Bronchial epithelial cell (primary cell): ENCODE measurements at regions not wholly inside any gene's neighbourhood (a gene's known extent, or its start where the extent isn't known, plus 50 kb on each side); places are given as distances from the start of the nearest gene placed in this dataset.
A peak's percentile ranks its signal among the peaks of the same experiment; 100 is the strongest.
"Not testable (repeated sequence)": the region's sequence is repeated elsewhere in the genome, so short reads cannot be mapped to it uniquely, and the experiment has no call there.

Experiments used
- DNase-seq: peaks from one replicate; pipeline ENCODE4 v3.0.0-alpha.2; 2010; ENCODE audit warnings: low read depth
- FAIRE-seq: peaks from 2 replicates; lab custom pipeline; 2011; peaks lifted over from hg19 to GRCh38; lab: Jason Lieb, UNC
- H3K27me3 ChIP-seq: 2 replicates; pipeline ENCODE4 v1.5.1; 2011; ENCODE audit warnings: low read length; ENCODE audit not compliant: control insufficient read depth, insufficient read depth
- H3K36me3 ChIP-seq: 2 replicates; pipeline ENCODE4 v1.5.1; 2011; ENCODE audit warnings: low read length; ENCODE audit not compliant: control insufficient read depth, insufficient read depth
- H3K4me3 ChIP-seq: 2 replicates; pipeline ENCODE4 v1.5.1; 2011; ENCODE audit warnings: mild to moderate bottlenecking, low read depth, low read length, control low read depth
- TF ChIP-seq, protein P1 (sequence below): IDR thresholded peaks from 2 replicates; pipeline ENCODE4 v1.5.1; 2011; ENCODE audit warnings: mild to moderate bottlenecking, moderate library complexity, low read length, control low read depth, inconsistent platforms; ENCODE audit not compliant: insufficient read depth, severe bottlenecking

DNA sequence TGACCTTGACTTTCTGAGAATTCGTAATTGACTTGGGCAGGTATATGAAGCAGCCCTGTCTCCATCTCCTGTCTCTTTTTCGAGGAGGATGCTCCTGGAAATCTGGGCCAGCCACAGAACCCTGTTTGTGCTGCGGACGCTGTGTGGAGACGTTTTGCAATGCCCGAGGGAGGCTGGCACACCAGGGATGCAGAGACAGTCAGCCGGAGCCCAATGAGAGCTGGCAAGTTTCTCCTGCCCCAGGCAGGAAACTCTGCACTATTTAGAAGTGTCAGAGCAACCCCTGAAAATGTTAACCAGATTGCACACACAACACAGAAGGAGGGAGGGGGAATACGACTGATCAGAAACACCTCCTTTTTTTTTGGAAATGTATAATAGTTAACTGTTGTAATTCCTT, 103.2 kb upstream of the DYRK2 start:
- no peak for DNase-seq
- TF ChIP-seq, protein P1, sequence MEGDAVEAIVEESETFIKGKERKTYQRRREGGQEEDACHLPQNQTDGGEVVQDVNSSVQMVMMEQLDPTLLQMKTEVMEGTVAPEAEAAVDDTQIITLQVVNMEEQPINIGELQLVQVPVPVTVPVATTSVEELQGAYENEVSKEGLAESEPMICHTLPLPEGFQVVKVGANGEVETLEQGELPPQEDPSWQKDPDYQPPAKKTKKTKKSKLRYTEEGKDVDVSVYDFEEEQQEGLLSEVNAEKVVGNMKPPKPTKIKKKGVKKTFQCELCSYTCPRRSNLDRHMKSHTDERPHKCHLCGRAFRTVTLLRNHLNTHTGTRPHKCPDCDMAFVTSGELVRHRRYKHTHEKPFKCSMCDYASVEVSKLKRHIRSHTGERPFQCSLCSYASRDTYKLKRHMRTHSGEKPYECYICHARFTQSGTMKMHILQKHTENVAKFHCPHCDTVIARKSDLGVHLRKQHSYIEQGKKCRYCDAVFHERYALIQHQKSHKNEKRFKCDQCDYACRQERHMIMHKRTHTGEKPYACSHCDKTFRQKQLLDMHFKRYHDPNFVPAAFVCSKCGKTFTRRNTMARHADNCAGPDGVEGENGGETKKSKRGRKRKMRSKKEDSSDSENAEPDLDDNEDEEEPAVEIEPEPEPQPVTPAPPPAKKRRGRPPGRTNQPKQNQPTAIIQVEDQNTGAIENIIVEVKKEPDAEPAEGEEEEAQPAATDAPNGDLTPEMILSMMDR: no peak
- Histone ChIP-seq H3K36me3 (no peaks in the 10 kb centered on the region), H3K27me3 (peaks cover 1% of the 10 kb centered on the region), H3K4me3 (no peak overlapping the region)
- FAIRE-seq: no peak

DNA sequence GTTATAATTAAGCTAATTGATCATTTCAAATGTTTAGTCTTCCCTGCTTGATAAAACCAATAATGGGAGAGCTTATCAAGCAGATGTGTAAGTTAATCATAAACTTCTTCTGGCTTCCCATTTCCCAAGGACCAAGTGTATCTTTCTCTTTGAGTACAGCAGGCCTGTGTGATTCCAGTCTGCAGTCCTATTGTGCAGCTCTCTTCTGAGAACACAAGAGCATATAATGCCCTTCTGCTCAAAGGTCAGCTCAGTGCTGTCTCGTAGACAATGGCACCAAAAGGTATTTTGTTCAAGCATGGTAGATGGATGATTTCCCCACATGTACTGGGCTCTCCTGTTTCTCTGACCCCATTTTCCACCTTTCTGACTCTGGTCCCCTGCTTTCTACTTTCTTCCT, 101.8 kb upstream of the DYRK2 start:
- DNase-seq: no peak
- no peak for FAIRE-seq
- no peak overlapping the region for H3K4me3 ChIP-seq
- TF ChIP-seq, protein P1: no peak
- H3K27me3 ChIP-seq: peaks cover 1% of the 10 kb centered on the region
- H3K36me3 ChIP-seq: no peaks in the 10 kb centered on the region

DNA sequence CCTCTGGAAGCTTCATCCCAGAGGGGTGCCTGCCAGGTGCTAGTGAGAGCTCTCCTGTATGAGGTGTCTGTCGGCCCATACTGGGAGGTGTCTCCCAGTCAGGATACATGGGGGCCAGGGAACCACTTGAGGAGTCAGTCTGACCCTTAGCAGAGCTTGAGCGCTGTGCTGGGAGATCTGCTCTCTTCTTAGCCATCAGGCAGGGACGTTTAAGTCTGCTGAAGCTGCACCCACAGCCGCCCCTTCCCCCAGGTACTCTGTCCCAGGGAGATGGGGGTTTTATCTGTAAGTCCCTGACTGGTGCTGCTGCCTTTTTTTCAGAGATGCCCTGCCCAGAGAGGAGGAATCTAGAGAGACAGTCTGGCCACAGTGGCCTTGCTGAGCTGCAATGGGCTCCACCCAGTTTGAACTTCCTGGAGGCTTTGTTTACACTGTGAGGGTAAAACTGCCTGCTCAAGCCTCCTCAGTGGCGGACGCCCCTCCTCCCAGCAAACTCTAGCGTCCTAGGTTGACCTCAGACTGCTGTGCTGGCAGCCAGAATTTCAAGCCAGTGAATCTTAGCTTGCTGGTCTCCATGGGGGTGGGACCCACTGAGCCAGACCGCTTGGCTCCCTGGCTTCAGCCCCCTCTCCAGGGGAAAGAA, 93.3 kb upstream of the DYRK2 start:
- not testable (repeated sequence) for FAIRE-seq

DNA sequence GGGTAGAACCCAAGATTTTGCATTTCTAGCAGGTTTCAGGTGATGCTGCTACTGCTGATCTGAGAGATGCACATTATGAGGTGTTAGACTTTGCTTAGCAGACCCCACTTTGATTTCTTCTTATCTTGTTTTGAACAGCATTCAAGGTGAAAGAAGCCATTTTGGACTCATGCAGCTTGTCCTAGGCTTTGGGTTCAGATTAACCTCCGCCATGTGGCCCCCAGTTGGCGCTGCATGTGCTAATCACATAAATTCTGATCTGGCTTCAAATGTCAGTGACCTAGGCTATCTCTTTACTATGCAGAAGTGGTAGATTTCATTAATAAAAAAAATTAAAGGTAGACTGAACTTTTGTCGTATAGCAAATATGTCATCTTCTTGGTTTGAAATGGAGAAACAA, 89.8 kb upstream of the DYRK2 start:
- TF ChIP-seq, protein P1: no peak
- Histone ChIP-seq H3K36me3 (no peaks in the 10 kb centered on the region), H3K27me3 (no peaks in the 10 kb centered on the region), H3K4me3 (no peak overlapping the region)
- DNase-seq (no peak), FAIRE-seq (no peak)

More for the DNA sequence above, 93.3 kb upstream of the DYRK2 start:
- H3K36me3 ChIP-seq, H3K4me3 ChIP-seq, H3K27me3 ChIP-seq: not testable (repeated sequence)
- peak; percentile 29 for DNase-seq

DNA sequence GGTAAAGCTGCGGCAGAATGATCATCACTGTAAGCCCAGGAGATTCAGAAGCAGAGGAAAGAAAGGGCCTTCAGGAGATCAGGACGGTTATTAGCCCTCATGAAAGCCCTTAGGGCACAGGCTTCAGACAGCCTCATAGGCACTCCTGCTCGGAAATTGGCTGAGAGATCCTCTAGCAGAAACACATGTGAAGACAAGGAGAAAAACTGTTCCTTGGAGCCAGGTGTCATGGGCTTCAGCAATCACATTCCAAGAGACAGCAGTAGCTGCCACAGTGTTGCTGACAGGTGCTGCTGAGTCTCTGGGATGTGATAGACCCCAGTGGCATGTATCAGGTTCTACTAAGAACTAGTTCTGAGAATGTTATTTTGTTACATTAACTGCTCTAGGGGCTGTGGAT, 88.8 kb upstream of the DYRK2 start:
- TF ChIP-seq, protein P1: no peak
- H3K27me3 ChIP-seq: no peaks in the 10 kb centered on the region
- DNase-seq (no peak), FAIRE-seq (peak; percentile 88)
- H3K36me3 ChIP-seq: no peaks in the 10 kb centered on the region
- H3K4me3 ChIP-seq: no peak overlapping the region

DNA sequence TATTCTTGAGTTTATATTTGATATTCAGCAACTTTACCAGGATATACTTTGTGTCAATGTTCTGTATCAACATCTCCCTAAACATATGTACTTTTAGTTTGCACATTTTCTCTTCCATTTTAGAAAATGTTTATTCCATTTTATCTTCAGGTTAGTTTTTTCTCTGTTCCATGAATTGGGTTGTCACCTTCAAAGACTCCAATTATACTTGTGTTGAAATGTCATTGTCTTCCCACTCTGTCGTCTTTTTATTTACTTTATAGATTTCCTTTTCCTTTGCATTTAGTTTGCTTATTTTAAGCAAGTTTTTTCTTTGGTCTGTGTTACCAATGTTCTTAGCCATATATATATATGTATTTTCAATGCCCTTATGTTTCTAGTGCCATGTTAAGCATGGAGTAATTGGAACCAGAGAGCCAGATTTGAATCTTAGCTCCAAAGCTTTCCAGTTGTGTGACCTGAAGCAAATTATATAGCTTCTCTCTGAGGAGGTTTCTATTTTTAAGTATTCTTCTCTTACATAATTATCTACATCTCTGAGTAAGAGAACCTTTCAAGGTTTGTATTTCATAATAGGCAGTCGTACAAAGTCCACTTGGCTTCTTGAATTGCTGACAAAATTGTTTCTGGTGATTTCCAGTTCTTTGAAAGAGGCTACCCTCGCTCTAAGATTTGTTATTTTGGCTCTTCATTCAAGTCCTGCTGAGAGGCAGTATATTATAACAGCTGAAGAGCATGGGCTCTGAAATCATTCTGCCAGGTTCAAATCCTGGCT, 85.8 kb upstream of the DYRK2 start:
- Histone ChIP-seq H3K4me3 (no peak overlapping the region), H3K27me3 (no peaks in the 10 kb centered on the region), H3K36me3 (no peaks in the 10 kb centered on the region)
- no peak for DNase-seq
- TF ChIP-seq, protein P1: no peak
- FAIRE-seq: no peak
